ENCODE measurements at regions not wholly inside any gene's neighbourhood (a gene's known extent, or its start where the extent isn't known, plus 50 kb on each side); places are given as distances from the start of the nearest gene placed in this dataset.

DNA sequence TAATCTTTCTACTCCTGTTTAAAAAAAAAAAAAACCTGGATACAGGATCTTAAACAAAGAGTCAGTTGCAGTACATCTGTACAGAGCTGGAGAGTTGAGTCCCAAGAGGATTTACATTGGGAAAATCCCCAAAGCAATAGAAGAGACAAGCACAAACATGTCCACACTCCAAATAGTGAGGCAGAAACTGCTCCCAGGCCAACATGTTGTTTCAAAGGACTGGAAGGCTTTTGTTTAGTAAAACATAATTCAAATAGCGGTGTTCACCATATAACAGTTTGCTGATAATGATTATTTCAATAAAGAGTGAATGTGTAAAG is 425.4 kb downstream of the ADGRL2 start:
- ATAC-seq: no peak
- no peak overlapping the region for H3K4me3 ChIP-seq
- H3K9me3 ChIP-seq: no peaks in the 10 kb centered on the region
- H3K27me3 ChIP-seq: no peaks in the 10 kb centered on the region
- WGBS, 2 donors (ENCODE audit: low coverage in 1 of 2): 78 to 79% methylated on average over 1 of the region's 1 CpG
- no peaks in the 10 kb centered on the region for H3K36me3 ChIP-seq
- TF ChIP-seq EP300 (IDR thresholded peaks at IDR 0.05) (no peak), POLR2A (IDR thresholded peaks at IDR 0.05) (no peak), POLR2AphosphoS5 (IDR thresholded peaks at IDR 0.05) (no peak)
- TF ChIP-seq, protein P1, sequence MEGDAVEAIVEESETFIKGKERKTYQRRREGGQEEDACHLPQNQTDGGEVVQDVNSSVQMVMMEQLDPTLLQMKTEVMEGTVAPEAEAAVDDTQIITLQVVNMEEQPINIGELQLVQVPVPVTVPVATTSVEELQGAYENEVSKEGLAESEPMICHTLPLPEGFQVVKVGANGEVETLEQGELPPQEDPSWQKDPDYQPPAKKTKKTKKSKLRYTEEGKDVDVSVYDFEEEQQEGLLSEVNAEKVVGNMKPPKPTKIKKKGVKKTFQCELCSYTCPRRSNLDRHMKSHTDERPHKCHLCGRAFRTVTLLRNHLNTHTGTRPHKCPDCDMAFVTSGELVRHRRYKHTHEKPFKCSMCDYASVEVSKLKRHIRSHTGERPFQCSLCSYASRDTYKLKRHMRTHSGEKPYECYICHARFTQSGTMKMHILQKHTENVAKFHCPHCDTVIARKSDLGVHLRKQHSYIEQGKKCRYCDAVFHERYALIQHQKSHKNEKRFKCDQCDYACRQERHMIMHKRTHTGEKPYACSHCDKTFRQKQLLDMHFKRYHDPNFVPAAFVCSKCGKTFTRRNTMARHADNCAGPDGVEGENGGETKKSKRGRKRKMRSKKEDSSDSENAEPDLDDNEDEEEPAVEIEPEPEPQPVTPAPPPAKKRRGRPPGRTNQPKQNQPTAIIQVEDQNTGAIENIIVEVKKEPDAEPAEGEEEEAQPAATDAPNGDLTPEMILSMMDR (IDR thresholded peaks at IDR 0.05): no peak
- H3K27ac ChIP-seq: peak overlapping the region in 1 of 4 donors; percentile 8
- peaks cover 0 to 28% (median 3%) of the 10 kb centered on the region in 3 donors for H3K4me1 ChIP-seq

DNA sequence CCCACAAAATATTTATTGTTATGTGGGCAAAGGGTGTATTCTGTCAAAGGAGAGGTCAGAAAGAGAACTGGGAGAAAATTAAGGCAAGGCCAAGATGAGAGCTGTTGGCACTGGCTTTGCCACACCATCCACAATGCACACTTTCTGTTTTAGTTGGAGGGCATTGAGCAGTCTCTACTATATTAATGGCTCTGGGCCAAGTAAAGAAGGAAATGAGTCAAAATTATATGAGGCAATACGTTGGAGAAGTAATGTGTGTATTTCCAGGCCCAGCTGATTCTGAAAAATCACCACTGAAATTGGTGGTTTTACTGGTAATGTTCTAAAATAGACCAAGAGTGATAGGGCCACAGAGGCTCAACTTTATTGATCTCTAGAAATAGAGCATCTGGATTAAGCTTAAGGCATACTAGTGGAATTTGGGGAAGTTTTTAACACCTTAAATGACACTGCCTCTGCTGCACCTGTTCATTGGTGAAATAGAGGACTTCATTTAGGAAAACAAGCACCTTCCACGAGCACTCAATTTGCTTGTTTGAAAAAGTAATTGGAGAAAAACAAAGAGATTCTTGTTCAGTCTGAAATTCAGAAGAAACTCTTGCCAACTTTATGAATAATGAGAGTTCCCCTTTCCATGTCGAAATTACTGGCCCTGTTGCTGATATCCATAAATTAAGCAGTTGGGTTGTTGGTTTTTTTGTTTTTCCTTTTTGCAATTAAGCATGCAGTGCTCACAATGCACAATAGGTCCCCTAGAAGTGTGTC is 424.9 kb downstream of the ADGRL2 start:
- Histone ChIP-seq H3K36me3 (no peaks in the 10 kb centered on the region), H3K27ac (peak overlapping the region in 2 of 4 donors; percentile 3 to 8), H3K9me3 (no peaks in the 10 kb centered on the region), H3K4me3 (no peak overlapping the region), H3K4me1 (peaks cover 0 to 28% (median 3%) of the 10 kb centered on the region in 3 donors), H3K27me3 (no peaks in the 10 kb centered on the region)
- 29 to 44% methylated on average over 2 to 3 of the region's 3 CpGs for WGBS, 2 donors (ENCODE audit: low coverage in 1 of 2)
- TF ChIP-seq POLR2AphosphoS5 (IDR thresholded peaks at IDR 0.05): no peak
- TF ChIP-seq EP300 (IDR thresholded peaks at IDR 0.05): no peak
- no peak for TF ChIP-seq POLR2A (IDR thresholded peaks at IDR 0.05)
- TF ChIP-seq, protein P1 (IDR thresholded peaks at IDR 0.05): no peak
- peak; percentile 59 for ATAC-seq

DNA sequence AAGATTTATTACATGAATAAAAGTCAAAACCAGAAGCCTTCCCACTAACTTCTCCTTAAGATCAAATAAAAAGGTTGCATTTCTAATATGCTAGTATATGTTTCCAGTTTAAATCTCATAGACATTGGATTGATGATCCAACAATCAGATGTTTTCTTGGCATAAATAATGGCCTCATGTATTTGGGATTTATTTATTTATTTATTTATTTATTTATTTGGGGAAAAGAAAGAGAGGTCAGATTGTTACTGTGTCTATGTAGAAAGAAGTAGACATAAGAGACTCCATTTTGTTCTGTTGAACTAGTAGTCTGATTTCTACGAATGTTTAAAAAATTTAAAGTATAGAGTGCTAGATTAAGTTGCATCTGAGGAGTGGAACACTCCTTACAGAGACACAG is 422.4 kb downstream of the ADGRL2 start:
- peaks cover 0 to 28% (median 3%) of the 10 kb centered on the region in 3 donors for H3K4me1 ChIP-seq
- ATAC-seq: no peak
- H3K4me3 ChIP-seq: no peak overlapping the region
- no peaks in the 10 kb centered on the region for H3K9me3 ChIP-seq
- H3K36me3 ChIP-seq: no peaks in the 10 kb centered on the region
- no peaks in the 10 kb centered on the region for H3K27me3 ChIP-seq
- no peak overlapping the region for H3K27ac ChIP-seq
- 96 to 100% methylated on average over 1 of the region's 1 CpG for WGBS, 2 donors (ENCODE audit: low coverage in 1 of 2)
- TF ChIP-seq POLR2AphosphoS5 (IDR thresholded peaks at IDR 0.05) (no peak), EP300 (IDR thresholded peaks at IDR 0.05) (no peak), POLR2A (IDR thresholded peaks at IDR 0.05) (no peak)
- TF ChIP-seq, protein P1 (IDR thresholded peaks at IDR 0.05): no peak

DNA sequence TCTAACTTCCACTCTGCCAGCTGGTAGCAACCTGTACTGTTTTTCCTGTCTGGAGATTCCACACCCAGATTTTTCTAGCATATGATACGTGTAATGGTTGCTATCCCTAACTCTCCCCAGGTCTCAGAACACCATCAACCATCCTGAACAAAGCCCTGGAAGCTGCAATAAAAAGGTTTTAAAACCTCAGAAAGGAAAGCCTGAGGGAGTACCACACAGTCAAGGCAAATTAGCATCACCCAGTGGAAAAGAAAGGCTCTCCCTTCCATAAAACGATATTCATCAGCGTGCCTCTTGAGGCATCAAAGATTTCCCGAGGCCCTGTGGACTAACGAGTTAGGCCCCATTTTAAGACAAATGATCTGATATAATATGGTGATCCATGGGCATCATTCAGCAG is 421.0 kb downstream of the ADGRL2 start:
- Histone ChIP-seq H3K9me3 (no peaks in the 10 kb centered on the region), H3K4me3 (no peak overlapping the region), H3K36me3 (no peaks in the 10 kb centered on the region), H3K27ac (no peak overlapping the region), H3K4me1 (peaks cover 0 to 19% (median 3%) of the 10 kb centered on the region in 3 donors), H3K27me3 (no peaks in the 10 kb centered on the region)
- ATAC-seq: no peak
- TF ChIP-seq EP300 (IDR thresholded peaks at IDR 0.05): no peak
- TF ChIP-seq, protein P1 (IDR thresholded peaks at IDR 0.05): no peak
- 94 to 100% methylated on average over 4 to 5 of the region's 5 CpGs for WGBS, 2 donors (ENCODE audit: low coverage in 1 of 2)

DNA sequence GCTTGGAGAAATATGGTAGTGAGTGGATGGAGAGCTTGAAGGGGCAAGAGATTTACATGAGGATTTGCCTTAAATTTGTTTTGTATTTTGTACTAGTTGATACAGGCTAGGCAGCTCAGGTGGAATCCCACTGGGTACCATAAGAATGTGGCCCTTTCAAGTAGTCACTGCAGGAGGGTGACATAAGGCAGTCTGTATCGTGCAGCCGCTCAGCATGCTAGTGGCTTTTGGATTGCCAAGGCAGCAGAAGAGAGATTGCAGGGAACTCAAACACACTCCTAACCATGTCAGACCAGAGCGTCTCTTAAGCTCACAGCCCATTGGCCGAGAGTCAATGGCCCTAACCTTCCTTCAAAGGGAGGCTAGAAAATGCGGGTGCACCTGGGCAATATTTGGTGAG is 420.0 kb downstream of the ADGRL2 start:
- 100% methylated on average over 1 to 5 of the region's 5 CpGs for WGBS, 2 donors (ENCODE audit: low coverage in 1 of 2)
- Histone ChIP-seq H3K36me3 (no peaks in the 10 kb centered on the region), H3K27ac (no peak overlapping the region), H3K4me1 (peaks cover 0 to 9% (median 0%) of the 10 kb centered on the region in 3 donors), H3K27me3 (no peaks in the 10 kb centered on the region), H3K9me3 (no peaks in the 10 kb centered on the region), H3K4me3 (no peak overlapping the region)
- no peak for ATAC-seq
- TF ChIP-seq POLR2AphosphoS5 (IDR thresholded peaks at IDR 0.05) (no peak), POLR2A (IDR thresholded peaks at IDR 0.05) (no peak)
